ENCODE measurements at regions not wholly inside any gene's neighbourhood (a gene's known extent, or its start where the extent isn't known, plus 50 kb on each side); places are given as distances from the start of the nearest gene placed in this dataset.

DNA sequence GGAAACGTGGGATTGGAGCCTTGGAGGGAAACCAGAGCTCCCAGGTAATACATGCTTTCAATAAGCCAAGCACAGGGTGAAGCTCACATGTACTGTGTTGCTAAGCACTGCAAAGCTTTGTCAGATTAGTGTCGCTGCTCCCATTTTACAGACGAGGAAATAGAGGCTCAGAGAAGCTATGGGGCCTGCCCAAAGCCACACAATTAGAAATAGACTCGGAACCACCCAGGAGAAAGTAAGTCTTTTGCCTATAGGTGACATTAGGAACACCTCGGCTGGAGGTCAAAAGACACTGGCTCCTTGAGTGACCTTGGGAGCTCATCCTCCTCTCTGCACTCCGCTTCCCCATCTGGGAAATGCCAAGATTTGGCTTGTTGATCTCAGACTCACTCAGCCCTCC is 175.6 kb upstream of the ZC3H12A start:
- TF ChIP-seq, protein P1, sequence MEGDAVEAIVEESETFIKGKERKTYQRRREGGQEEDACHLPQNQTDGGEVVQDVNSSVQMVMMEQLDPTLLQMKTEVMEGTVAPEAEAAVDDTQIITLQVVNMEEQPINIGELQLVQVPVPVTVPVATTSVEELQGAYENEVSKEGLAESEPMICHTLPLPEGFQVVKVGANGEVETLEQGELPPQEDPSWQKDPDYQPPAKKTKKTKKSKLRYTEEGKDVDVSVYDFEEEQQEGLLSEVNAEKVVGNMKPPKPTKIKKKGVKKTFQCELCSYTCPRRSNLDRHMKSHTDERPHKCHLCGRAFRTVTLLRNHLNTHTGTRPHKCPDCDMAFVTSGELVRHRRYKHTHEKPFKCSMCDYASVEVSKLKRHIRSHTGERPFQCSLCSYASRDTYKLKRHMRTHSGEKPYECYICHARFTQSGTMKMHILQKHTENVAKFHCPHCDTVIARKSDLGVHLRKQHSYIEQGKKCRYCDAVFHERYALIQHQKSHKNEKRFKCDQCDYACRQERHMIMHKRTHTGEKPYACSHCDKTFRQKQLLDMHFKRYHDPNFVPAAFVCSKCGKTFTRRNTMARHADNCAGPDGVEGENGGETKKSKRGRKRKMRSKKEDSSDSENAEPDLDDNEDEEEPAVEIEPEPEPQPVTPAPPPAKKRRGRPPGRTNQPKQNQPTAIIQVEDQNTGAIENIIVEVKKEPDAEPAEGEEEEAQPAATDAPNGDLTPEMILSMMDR (IDR thresholded peaks at IDR 0.05), result no peak
- TF ChIP-seq POLR2A (IDR thresholded peaks at IDR 0.05), result no peak
